GM18861 (cell line): ENCODE measurements at regions not wholly inside any gene's neighbourhood (a gene's known extent, or its start where the extent isn't known, plus 50 kb on each side); places are given as distances from the start of the nearest gene placed in this dataset.
"Not testable (repeated sequence)": the region's sequence is repeated elsewhere in the genome, so short reads cannot be mapped to it uniquely, and the experiment has no call there.

Experiments
- ATAC-seq: cut with Tn5 transposase; IDR thresholded peaks from one replicate; pipeline ENCODE4 v1.9.1; 2021; ENCODE audit not compliant: unreplicated experiment

GRCh38 chr9:41839786-41840185 lies 289.4 kb downstream of the CNTNAP3B start:
- not testable (repeated sequence) for ATAC-seq

GRCh38 chr9:41838953-41839352 lies 290.3 kb downstream of the CNTNAP3B start:
- ATAC-seq, result not testable (repeated sequence)

DNA sequence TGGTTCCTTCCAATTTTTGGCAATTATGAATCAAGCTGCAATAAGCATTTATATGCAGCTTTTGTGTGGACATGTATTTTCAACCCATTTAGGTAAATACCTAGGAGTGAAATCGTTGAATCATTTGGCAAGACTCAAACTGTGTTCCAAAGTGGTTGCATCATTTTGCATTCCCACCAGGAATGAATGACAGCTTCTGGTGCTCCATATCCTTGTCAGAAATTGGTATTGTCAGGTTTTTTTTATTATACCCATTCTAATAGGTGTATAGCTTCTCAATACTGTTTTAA lies 290.7 kb downstream of the CNTNAP3B start:
- not testable (repeated sequence) for ATAC-seq

GRCh38 chr9:41837684-41838561 lies 291.3 kb downstream of the CNTNAP3B start:
- ATAC-seq, result not testable (repeated sequence)

- ATAC-seq, result not testable (repeated sequence)
Measured at GRCh38 chr9:41833108-41833507, 296.1 kb downstream of the CNTNAP3B start.

- ATAC-seq, result not testable (repeated sequence)
Measured at GRCh38 chr9:41824723-41825122, 304.5 kb downstream of the CNTNAP3B start.

DNA sequence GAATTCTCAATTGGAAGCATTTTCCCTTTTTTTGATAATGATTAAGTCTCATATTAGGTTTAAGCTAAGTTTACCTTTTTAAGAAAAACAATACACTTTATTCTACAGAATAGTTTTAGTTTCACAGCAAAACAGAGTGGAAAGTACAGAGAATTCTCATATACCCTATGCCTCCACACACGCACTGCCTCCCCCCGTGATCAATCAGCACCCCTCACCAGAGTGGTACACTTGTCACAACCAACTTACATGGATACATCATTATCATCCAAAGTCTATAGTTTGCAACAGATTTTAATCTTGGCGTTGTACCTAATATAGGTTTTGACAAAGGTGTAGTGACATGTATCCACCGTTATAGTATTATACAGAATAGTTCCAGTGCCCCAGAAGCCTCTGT lies 326.5 kb downstream of the CNTNAP3B start:
- ATAC-seq, result not testable (repeated sequence)

GRCh38 chr9:41798684-41799083 lies 330.5 kb downstream of the CNTNAP3B start:
- not testable (repeated sequence) for ATAC-seq

DNA sequence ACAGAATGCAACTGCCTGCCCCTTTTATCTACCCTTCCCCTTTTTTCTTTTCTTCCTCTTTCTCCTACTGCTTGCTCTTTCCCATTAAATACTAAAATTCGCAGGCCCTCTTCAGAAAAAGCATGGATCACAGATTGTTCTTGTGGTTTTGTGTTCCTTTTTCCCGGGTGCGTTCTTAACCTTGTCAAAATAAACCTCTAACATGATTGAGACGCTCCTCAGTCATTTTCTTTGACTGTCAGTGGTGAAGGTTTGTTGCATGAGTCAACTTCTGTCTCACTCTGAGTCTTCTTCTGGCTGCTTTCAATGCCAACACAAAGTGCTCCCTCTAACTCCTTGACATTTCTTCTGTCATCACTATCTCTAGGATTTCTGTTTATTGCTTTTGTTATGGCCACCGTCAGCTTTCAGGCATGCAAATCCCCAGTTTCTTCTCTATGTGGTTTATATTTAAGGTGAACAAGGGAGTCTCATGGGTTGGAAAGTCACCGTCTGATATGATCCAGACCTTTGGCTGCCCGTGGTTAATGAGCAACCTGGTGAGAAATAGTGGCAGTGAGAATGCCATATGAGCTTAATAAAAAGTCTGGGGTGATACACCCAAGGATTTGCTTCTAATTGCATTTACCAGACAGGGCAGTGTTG lies 338.4 kb downstream of the CNTNAP3B start:
- not testable (repeated sequence) for ATAC-seq

- not testable (repeated sequence) for ATAC-seq
Measured at GRCh38 chr9:41790007-41790406, 339.2 kb downstream of the CNTNAP3B start.

- ATAC-seq, result not testable (repeated sequence)
Measured at GRCh38 chr9:41789387-41789786, 339.8 kb downstream of the CNTNAP3B start.

DNA sequence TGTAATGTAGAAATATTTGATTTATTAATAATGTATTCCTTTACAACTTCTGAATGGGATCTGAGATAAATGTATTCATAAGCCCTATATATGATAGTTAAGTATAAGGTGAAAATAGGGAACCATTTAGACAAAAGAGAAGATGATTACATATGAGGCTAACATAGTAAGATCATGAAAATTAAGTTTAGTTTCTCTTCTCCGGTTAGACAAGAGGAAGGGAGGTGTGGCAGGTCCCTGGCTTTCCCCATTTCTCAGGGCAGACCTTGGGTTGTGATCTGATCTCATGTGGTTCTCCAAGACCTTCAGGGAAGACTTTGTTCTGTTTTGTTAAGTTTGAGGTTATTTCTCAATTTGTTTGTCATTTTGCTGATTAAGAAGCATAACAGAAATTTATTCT lies 341.3 kb downstream of the CNTNAP3B start:
- ATAC-seq, result not testable (repeated sequence)

DNA sequence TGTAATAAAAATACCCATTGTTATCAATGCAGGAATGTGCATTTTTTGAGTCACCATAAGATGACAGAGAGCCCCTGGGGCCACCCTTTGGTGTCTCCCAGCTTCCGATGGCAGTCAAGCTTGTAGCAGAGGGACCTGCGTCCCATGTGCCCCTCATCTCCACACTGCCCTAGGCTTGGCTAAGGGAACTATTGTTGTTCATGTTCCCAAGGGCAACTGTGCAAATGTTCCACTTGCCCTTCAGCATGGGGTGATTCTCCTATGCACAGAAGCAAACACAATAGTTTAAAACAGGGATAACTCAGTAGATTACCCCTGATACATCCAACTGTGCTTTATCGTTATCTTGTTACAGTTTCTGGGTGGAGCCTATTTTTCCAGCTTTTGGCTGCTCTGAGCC lies 342.0 kb downstream of the CNTNAP3B start:
- not testable (repeated sequence) for ATAC-seq

DNA sequence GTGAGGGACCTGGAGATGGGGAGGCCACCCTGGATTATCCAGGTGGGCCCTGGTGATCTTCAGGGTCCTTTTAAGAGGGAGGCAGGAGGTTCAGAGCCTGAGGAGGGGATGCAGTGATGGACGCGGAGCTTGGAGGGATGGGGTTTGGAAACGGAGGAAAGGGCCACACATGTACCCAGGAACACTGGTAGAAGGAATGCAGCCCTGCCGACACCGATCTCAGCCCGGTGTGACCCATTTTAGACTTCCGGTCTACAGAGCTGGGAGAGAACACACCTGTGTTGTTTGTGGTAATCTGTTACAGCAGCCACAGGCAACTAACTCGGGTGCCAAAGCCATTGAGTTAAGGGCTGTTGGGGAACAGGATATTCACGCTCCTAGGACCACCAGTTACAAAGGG lies 345.2 kb downstream of the CNTNAP3B start:
- ATAC-seq, result not testable (repeated sequence)

DNA sequence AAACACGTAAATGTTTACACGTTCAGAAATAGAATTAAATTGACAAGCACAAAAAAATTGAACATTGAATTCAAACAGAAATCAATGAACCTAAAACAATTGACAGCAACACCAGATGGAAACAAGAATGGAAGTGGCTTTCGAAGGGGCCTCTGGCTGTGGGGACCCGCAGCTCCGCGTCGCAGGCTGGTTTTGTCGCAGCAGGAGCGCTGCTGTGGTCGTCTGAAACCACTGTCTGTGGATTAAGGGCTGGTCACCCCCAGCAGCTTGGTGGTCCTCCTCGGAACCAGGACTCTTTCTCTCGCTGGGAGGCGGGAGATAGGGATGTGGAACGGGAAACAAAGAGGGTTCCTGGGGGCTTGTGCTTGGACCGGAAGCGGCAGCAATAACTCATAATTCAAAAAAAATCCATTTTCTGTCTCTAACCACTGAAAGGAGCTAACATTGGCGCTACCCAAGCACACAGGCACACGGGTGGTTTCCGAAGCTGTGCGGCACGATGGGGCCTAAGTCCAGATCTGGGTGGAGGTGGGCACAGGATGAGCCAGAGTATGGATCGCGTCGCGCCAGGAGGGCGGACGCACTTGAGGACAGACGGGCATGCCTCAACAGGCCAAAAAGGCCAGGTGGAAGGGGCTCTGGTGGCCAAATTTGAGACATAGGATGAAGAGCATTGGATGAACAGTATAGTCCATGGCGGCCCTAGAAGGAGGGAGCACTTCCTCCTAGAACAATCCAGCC lies 346.0 kb downstream of the CNTNAP3B start:
- ATAC-seq, result not testable (repeated sequence)

GRCh38 chr9:41781899-41782298 lies 347.3 kb downstream of the CNTNAP3B start:
- not testable (repeated sequence) for ATAC-seq

- not testable (repeated sequence) for ATAC-seq
Measured at GRCh38 chr9:41779897-41780406, 349.3 kb downstream of the CNTNAP3B start.

DNA sequence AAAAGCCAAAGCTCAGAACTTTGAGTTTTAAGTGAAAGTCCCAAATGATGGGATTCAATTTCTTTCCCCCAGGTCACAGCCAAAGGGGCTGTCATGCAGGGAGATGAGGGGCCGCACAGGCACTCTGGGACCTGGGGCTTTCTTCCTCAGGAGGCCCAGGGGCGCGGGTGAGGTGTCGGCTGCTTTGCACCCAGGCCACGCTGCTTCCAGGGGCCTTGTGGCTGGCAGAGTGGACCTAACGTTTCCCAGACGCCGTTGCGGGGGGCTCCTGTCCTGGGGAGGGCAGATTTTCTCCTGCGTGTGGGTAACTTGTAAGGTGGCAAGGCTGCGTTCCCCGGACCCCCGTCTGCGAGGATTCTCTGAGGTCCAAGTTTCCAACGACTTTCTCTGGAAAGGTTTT lies 350.0 kb downstream of the CNTNAP3B start:
- ATAC-seq, result not testable (repeated sequence)

DNA sequence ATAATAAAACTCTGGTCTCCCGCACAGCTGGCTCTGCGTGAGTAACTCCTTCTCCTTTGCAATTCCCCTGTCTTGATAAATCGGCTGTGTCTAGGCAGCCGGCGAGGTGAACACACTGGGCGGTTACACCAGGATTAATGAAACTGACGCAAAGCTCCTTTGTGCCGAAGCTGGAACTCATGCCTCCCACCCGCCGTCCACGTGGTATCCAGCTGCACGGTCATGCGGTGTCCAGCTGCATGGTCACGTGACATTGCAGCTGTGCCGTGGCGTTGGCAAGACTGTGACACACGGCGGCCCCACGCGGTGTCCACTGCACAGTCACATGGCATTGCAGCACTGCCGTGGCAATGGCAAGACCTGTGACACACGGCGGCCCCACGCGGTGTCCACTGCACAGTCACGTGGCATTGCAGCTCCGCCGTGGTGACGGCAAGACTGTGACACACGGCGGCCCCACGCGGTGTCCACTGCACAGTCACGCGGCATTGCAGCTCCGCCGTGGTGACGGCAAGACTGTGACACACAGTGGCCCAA lies 350.6 kb downstream of the CNTNAP3B start:
- not testable (repeated sequence) for ATAC-seq

GRCh38 chr9:41777536-41777935 lies 351.7 kb downstream of the CNTNAP3B start:
- ATAC-seq, result not testable (repeated sequence)

- ATAC-seq, result not testable (repeated sequence)
Measured at GRCh38 chr9:41772541-41772940, 356.7 kb downstream of the CNTNAP3B start.
